Neural progenitor cell (in vitro differentiated cells): ENCODE measurements at regions not wholly inside any gene's neighbourhood (a gene's known extent, or its start where the extent isn't known, plus 50 kb on each side); places are given as distances from the start of the nearest gene placed in this dataset.

Experiments
- EZH2 ChIP-seq: fragments of 200-600 bp; sonication (generic); IDR thresholded peaks from 2 replicates; pipeline ENCODE4 v1.6.1; 2017; ENCODE audit warnings: antibody characterized with exemption, mild to moderate bottlenecking, moderate library complexity
- TF ChIP-seq, protein P1 (sequence below): fragments of 200-600 bp; sonication (generic); IDR thresholded peaks from 2 replicates; pipeline ENCODE4 v1.5.1; 2017; ENCODE audit warnings: antibody characterized with exemption, mild to moderate bottlenecking

DNA sequence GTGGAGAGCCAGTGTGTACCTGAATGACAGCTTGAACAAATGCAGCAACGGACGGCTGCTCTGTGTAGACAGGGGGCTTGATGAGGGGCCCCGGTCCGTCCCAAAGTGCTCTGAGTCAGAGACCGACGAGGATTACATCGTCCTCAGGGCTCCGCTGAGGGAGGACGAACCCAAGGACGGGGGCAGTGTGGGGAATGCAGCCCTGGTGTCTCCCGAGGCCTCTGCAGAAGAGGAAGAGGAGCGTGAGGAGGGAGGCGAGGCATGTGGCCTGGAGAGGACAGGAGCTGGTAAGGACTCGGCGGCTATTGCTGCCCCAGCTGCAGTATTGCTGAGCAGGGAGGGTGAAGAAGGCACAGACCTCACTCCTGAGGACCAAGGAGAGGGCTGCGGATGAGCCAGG, 54.4 kb upstream of the WNT7A start:
- TF ChIP-seq, protein P1, sequence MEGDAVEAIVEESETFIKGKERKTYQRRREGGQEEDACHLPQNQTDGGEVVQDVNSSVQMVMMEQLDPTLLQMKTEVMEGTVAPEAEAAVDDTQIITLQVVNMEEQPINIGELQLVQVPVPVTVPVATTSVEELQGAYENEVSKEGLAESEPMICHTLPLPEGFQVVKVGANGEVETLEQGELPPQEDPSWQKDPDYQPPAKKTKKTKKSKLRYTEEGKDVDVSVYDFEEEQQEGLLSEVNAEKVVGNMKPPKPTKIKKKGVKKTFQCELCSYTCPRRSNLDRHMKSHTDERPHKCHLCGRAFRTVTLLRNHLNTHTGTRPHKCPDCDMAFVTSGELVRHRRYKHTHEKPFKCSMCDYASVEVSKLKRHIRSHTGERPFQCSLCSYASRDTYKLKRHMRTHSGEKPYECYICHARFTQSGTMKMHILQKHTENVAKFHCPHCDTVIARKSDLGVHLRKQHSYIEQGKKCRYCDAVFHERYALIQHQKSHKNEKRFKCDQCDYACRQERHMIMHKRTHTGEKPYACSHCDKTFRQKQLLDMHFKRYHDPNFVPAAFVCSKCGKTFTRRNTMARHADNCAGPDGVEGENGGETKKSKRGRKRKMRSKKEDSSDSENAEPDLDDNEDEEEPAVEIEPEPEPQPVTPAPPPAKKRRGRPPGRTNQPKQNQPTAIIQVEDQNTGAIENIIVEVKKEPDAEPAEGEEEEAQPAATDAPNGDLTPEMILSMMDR: no peak
- TF ChIP-seq EZH2: no peak
